ENCODE measurements at regions not wholly inside any gene's neighbourhood (a gene's known extent, or its start where the extent isn't known, plus 50 kb on each side); places are given as distances from the start of the nearest gene placed in this dataset.

DNA sequence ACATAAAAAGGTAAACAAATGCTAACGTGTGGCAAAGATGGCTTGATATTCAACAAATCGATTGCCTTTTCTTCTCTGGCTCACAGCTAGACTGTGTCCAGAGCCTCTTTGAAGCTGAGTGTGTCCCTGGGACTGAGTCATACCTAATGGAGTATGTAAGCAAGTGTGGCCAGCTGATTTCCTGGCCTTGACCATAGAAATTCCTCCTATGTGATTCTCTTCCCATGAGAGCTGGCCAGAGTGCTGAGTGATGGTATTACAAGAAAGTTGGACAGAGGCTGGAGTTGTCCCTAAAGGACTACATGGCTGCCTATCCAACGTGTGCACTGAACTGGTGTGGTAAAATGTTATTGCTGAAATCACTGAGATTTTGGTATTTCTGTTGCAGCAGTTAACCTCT lies 320.1 kb upstream of the SLC10A2 start:
- TF ChIP-seq, protein P1, sequence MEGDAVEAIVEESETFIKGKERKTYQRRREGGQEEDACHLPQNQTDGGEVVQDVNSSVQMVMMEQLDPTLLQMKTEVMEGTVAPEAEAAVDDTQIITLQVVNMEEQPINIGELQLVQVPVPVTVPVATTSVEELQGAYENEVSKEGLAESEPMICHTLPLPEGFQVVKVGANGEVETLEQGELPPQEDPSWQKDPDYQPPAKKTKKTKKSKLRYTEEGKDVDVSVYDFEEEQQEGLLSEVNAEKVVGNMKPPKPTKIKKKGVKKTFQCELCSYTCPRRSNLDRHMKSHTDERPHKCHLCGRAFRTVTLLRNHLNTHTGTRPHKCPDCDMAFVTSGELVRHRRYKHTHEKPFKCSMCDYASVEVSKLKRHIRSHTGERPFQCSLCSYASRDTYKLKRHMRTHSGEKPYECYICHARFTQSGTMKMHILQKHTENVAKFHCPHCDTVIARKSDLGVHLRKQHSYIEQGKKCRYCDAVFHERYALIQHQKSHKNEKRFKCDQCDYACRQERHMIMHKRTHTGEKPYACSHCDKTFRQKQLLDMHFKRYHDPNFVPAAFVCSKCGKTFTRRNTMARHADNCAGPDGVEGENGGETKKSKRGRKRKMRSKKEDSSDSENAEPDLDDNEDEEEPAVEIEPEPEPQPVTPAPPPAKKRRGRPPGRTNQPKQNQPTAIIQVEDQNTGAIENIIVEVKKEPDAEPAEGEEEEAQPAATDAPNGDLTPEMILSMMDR (IDR thresholded peaks at IDR 0.05): no peak
- TF ChIP-seq POLR2A (IDR thresholded peaks at IDR 0.05) (no peak), POLR2AphosphoS5 (IDR thresholded peaks at IDR 0.05) (no peak)
- no peak overlapping the region for H3K27ac ChIP-seq
- intact Hi-C loops (cut with DNase I; ENCODE audit: low total_unique reads): no loop called here
- H3K4me1 ChIP-seq: no peaks in the 10 kb centered on the region
- H3K36me3 ChIP-seq: no peaks in the 10 kb centered on the region
- DNase-seq (ENCODE audit: low spot score in 2 of 2): no peak
- no peak overlapping the region for H3K4me3 ChIP-seq
- no peaks in the 10 kb centered on the region for H3K27me3 ChIP-seq
- H3K9me3 ChIP-seq: peaks cover 2 to 13% of the 10 kb centered on the region in 2 donors

DNA sequence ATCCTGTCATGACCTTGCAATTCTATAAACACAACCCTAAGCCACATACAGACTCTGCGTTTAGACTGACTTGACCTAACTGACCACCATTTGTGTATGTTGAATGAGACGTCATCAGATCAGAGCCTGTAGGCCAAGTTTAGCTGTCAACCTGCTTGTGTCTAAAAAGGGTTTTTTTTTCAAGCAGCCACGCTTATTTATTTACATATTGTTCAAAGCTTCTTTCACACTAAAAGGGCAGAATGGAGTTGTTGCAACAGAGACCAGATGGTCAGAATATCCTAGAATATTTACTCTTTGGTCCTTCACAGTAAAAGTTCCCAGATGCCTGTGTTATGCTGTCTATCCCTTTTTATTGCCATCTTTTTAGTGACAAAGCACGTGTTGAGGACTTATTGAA lies 307.7 kb upstream of the SLC10A2 start:
- Histone ChIP-seq H3K36me3 (no peaks in the 10 kb centered on the region), H3K27ac (no peak overlapping the region), H3K9me3 (no peaks in the 10 kb centered on the region), H3K27me3 (no peaks in the 10 kb centered on the region), H3K4me1 (no peaks in the 10 kb centered on the region), H3K4me3 (no peak overlapping the region)
- intact Hi-C loops (cut with DNase I; ENCODE audit: low total_unique reads): no loop called here
- no peak for TF ChIP-seq POLR2AphosphoS5 (IDR thresholded peaks at IDR 0.05)
- DNase-seq (ENCODE audit: low spot score in 2 of 2): no peak

DNA sequence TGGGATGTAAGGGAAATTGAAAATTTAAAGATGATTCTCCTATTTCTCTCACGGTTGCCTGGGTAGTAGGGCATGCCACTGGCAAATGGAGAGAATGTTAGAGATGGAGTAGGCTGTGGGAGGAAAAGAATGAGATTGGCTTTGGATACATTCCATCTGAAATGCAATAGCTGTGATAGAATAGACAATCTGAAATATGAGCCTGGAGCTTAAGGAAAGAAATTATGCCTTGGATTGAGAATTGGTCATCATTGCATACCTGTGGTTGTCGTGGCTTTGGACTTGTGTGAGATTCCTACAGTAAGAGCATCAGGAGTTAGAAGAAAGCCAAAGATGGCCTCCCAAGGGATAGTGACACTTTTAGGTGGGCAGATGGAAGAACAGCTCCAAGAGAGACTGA lies 305.1 kb upstream of the SLC10A2 start:
- no peak overlapping the region for H3K27ac ChIP-seq
- DNase-seq (ENCODE audit: low spot score in 2 of 2): no peak
- no peaks in the 10 kb centered on the region for H3K36me3 ChIP-seq
- H3K4me3 ChIP-seq: no peak overlapping the region
- no peaks in the 10 kb centered on the region for H3K4me1 ChIP-seq
- intact Hi-C loops (cut with DNase I; ENCODE audit: low total_unique reads): no loop called here
- TF ChIP-seq, protein P1 (IDR thresholded peaks at IDR 0.05): no peak
- no peak for TF ChIP-seq POLR2AphosphoS5 (IDR thresholded peaks at IDR 0.05)
- no peaks in the 10 kb centered on the region for H3K9me3 ChIP-seq
- no peaks in the 10 kb centered on the region for H3K27me3 ChIP-seq

- Histone ChIP-seq H3K27me3 (no peaks in the 10 kb centered on the region), H3K4me3 (no peak overlapping the region), H3K27ac (no peak overlapping the region), H3K4me1 (no peaks in the 10 kb centered on the region), H3K9me3 (no peaks in the 10 kb centered on the region), H3K36me3 (no peaks in the 10 kb centered on the region)
- DNase-seq (ENCODE audit: low spot score in 2 of 2): no peak
- intact Hi-C loops (cut with DNase I; ENCODE audit: low total_unique reads): no loop called here
- TF ChIP-seq POLR2A (IDR thresholded peaks at IDR 0.05): no peak
- TF ChIP-seq, protein P1 (IDR thresholded peaks at IDR 0.05): no peak
- TF ChIP-seq POLR2AphosphoS5 (IDR thresholded peaks at IDR 0.05): no peak
Measured at GRCh38 chr13:103370790-103371189, 304.6 kb upstream of the SLC10A2 start.

DNA sequence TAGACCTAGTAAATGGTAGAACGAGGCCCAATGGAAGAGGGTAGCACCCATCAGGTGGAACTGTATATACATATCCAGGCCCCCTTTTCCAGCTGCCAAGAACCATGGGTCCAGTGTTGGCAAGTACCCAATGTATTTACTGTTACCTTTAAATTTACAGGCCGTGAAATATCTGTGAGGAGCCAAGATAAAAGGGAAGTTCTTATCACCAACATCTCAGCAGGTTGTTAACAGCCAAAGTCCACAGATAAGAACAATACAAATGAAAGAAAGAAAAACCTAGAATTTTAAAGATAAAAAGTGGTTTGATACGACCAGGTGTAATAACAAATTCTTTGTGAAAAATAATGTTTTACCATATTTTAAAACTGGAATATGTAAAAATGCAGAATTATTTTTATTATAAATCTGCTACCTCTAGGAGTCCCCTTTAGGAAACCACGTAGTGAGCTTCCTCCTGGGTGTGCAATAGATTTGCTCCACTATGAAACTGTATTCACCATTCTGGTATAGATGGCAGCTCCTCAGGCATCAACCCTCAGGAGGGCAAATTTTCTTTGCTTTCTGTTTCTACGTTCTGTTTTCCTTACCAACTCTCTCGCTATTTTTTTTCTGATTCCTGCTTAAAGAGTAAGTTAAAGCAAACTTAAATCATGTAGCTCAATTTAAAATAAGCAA lies 292.2 kb upstream of the SLC10A2 start:
- H3K4me1 ChIP-seq: no peaks in the 10 kb centered on the region
- TF ChIP-seq, protein P1 (IDR thresholded peaks at IDR 0.05): no peak
- TF ChIP-seq POLR2AphosphoS5 (IDR thresholded peaks at IDR 0.05) (no peak), POLR2A (IDR thresholded peaks at IDR 0.05) (no peak)
- H3K9me3 ChIP-seq: no peaks in the 10 kb centered on the region
- H3K27ac ChIP-seq: no peak overlapping the region
- intact Hi-C loops (cut with DNase I; ENCODE audit: low total_unique reads): no loop called here
- H3K4me3 ChIP-seq: no peak overlapping the region
- DNase-seq (ENCODE audit: low spot score in 2 of 2): no peak
- no peaks in the 10 kb centered on the region for H3K36me3 ChIP-seq
- no peaks in the 10 kb centered on the region for H3K27me3 ChIP-seq

Measured in breast epithelium (tissue), 4 donors.